ENCODE measurements at regions not wholly inside any gene's neighbourhood (a gene's known extent, or its start where the extent isn't known, plus 50 kb on each side); places are given as distances from the start of the nearest gene placed in this dataset.
A peak's percentile ranks its signal among the peaks of the same experiment; 100 is the strongest.

DNA sequence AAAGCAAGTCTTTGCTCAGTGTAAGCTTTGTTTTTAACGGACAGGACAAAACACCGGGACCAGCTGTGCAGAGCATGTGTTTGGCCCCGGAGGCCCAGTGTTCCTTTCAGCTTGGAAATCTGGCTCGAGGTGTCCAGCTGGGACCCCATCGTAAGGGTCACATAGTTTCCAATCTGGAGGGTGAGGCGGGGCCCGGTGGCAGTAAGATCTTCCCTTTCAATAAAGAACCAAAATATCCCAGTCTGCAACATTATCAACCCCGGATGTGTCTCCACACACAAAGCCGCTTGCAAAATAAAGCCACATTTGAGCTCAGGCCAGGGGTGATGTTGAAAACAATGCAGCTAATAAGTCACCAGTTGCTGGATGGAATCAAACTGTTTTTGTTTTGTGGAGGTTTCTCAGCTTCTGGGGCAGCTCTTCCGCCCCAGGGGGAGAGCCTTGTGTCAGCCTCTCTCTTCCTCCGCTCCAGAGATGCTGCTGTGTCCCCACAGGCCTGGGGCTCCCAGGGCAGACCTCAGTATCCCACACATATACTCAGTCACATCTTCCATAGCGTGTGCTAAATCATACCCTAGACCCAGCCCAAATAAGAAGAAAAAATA lies 138.6 kb upstream of the GLI2 start:
- in situ Hi-C loops (cut with HindIII; ENCODE audit: low sequenced_read_pairs), result no loop called here
- TF ChIP-seq, protein P1, sequence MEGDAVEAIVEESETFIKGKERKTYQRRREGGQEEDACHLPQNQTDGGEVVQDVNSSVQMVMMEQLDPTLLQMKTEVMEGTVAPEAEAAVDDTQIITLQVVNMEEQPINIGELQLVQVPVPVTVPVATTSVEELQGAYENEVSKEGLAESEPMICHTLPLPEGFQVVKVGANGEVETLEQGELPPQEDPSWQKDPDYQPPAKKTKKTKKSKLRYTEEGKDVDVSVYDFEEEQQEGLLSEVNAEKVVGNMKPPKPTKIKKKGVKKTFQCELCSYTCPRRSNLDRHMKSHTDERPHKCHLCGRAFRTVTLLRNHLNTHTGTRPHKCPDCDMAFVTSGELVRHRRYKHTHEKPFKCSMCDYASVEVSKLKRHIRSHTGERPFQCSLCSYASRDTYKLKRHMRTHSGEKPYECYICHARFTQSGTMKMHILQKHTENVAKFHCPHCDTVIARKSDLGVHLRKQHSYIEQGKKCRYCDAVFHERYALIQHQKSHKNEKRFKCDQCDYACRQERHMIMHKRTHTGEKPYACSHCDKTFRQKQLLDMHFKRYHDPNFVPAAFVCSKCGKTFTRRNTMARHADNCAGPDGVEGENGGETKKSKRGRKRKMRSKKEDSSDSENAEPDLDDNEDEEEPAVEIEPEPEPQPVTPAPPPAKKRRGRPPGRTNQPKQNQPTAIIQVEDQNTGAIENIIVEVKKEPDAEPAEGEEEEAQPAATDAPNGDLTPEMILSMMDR (IDR thresholded peaks at IDR 0.05; ENCODE audit: low read depth, low read length), result no peak
- no peak overlapping the region for H3K4me3 ChIP-seq (ENCODE audit: low read depth, low read length)
- DNase-seq (ENCODE audit: low read depth, low spot score), result peak; percentile 56

GRCh38 chr2:120597595-120598193 lies 138.0 kb upstream of the GLI2 start:
- in situ Hi-C loops (cut with HindIII; ENCODE audit: low sequenced_read_pairs), result no loop called here
- no peak overlapping the region for H3K4me3 ChIP-seq (ENCODE audit: low read depth, low read length)
- no peak for DNase-seq (ENCODE audit: low read depth, low spot score)
- TF ChIP-seq, protein P1 (IDR thresholded peaks at IDR 0.05; ENCODE audit: low read depth, low read length), result no peak

DNA sequence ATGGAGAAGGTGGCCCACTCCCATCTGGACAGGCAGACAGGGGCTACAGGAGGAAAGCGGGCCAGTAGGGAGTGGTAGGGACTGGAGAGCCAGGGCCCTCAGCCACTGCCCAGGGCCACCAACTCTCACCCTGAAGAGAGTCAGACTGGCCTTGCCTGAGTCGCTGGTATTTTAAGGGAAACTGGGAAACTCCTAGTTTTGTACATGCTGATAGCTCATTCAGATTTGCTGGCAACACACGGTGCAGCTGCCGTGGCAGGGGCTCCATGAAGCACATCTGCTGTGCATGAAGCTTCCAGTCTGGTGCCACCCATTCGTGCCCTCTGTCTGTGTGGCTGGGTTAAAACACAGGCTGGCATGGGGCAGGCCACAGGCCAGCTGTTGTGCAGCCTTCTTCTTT lies 137.3 kb upstream of the GLI2 start:
- in situ Hi-C loops (cut with HindIII; ENCODE audit: low sequenced_read_pairs), result no loop called here
- H3K4me3 ChIP-seq (ENCODE audit: low read depth, low read length), result no peak overlapping the region
- no peak for DNase-seq (ENCODE audit: low read depth, low spot score)
- TF ChIP-seq, protein P1 (IDR thresholded peaks at IDR 0.05; ENCODE audit: low read depth, low read length), result no peak

DNA sequence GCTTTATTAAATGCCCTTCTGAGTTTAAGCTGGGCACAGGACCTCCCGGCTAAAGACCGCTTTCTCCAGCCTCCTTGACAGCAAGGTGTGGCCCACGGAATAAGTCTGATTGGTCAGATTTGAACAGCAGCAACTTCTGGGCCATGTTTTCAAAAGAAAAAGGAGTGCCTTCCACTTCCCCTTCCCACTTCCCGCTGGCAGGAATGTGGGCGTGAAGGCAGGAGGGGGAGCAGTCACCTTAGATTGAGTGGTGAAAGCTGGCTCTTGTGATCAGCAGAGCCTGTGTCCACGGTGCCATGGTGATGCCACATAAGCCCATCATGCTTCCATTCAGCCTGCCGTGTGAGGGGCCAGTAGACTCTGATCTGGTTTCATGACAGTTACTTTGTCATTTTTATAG lies 136.6 kb upstream of the GLI2 start:
- no peak overlapping the region for H3K4me3 ChIP-seq (ENCODE audit: low read depth, low read length)
- TF ChIP-seq, protein P1 (IDR thresholded peaks at IDR 0.05; ENCODE audit: low read depth, low read length), result no peak
- in situ Hi-C loops (cut with HindIII; ENCODE audit: low sequenced_read_pairs), result no loop called here
- no peak for DNase-seq (ENCODE audit: low read depth, low spot score)

DNA sequence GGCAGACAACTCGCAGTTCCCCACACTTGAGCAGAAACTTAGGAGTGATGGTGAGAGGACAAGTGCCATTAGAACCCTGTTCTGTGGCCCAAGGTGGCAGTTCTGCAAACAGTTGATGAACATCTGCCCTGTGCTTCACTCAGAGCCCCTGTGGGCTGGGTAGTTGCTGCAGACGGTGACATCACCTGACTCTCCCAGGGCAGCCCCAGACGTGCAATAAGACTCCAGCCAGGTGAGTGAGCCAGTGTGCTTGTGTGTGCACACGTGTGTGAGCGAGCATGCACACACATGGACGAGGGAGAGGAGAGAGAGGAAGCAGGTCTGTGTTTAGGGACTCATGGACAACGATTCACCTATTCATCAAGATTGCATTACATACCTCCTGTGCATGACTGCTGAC lies 136.0 kb upstream of the GLI2 start:
- in situ Hi-C loops (cut with HindIII; ENCODE audit: low sequenced_read_pairs), result no loop called here

GRCh38 chr2:120600335-120600734 lies 135.3 kb upstream of the GLI2 start:
- DNase-seq (ENCODE audit: low read depth, low spot score), result no peak
- TF ChIP-seq, protein P1 (IDR thresholded peaks at IDR 0.05; ENCODE audit: low read depth, low read length), result no peak
- in situ Hi-C loops (cut with HindIII; ENCODE audit: low sequenced_read_pairs), result no loop called here
- no peak overlapping the region for H3K4me3 ChIP-seq (ENCODE audit: low read depth, low read length)

More for the DNA sequence above, 136.0 kb upstream of the GLI2 start:
- no peak for DNase-seq (ENCODE audit: low read depth, low spot score)
- no peak overlapping the region for H3K4me3 ChIP-seq (ENCODE audit: low read depth, low read length)
- TF ChIP-seq, protein P1 (IDR thresholded peaks at IDR 0.05; ENCODE audit: low read depth, low read length), result no peak

All from astrocyte of the spinal cord (primary cell).